H54 (cell line): ENCODE measurements at regions not wholly inside any gene's neighbourhood (a gene's known extent, or its start where the extent isn't known, plus 50 kb on each side); places are given as distances from the start of the nearest gene placed in this dataset.

Experiments used
- DNase-seq: peaks from one replicate; pipeline ENCODE4 v3.0.0; 2011; ENCODE audit warnings: low spot score, mixed read lengths; ENCODE audit not compliant: insufficient read length
- FAIRE-seq: peaks from 3 replicates; lab custom pipeline; 2011; peaks lifted over from hg19 to GRCh38; lab: Jason Lieb, UNC
- POLR2A ChIP-seq: IDR thresholded peaks from 2 replicates; pipeline ENCODE4 v1.6.1; 2011; ENCODE audit warnings: low read depth, mild to moderate bottlenecking, low read length

GRCh38 chr20:50368813-50369224 lies 141.4 kb upstream of the PTPN1 start:
- no peak for TF ChIP-seq POLR2A
- no peak for DNase-seq
- no peak for FAIRE-seq

GRCh38 chr20:50369225-50370035 lies 140.8 kb upstream of the PTPN1 start:
- FAIRE-seq, result no peak
- TF ChIP-seq POLR2A, result no peak
- DNase-seq, result no peak

GRCh38 chr20:50370036-50370566 lies 140.1 kb upstream of the PTPN1 start:
- FAIRE-seq, result no peak

GRCh38 chr20:50371878-50372769 lies 138.1 kb upstream of the PTPN1 start:
- DNase-seq (no peak), FAIRE-seq (no peak)
- no peak for TF ChIP-seq POLR2A

More at GRCh38 chr20:50370036-50370566, 140.1 kb upstream of the PTPN1 start:
- no peak for TF ChIP-seq POLR2A
- DNase-seq, result no peak

GRCh38 chr20:50372770-50373088 lies 137.5 kb upstream of the PTPN1 start:
- TF ChIP-seq POLR2A, result no peak
- DNase-seq (peak; percentile 42), FAIRE-seq (no peak)

- DNase-seq, result peak; percentile 55
- no peak for FAIRE-seq
- no peak for TF ChIP-seq POLR2A
Observed at GRCh38 chr20:50373674-50374286, 136.4 kb upstream of the PTPN1 start.

- FAIRE-seq, result no peak
- no peak for DNase-seq
- no peak for TF ChIP-seq POLR2A
Observed at GRCh38 chr20:50374541-50375078, 135.6 kb upstream of the PTPN1 start.

- FAIRE-seq, result no peak
- no peak for TF ChIP-seq POLR2A
- peak; percentile 47 for DNase-seq
Observed at GRCh38 chr20:50376179-50376887, 133.8 kb upstream of the PTPN1 start.

- FAIRE-seq, result no peak
- DNase-seq, result peak; percentile 64
- TF ChIP-seq POLR2A, result no peak
Observed at GRCh38 chr20:50376888-50377459, 133.2 kb upstream of the PTPN1 start.

GRCh38 chr20:50378170-50379000 lies 131.8 kb upstream of the PTPN1 start:
- FAIRE-seq (no peak), DNase-seq (no peak)
- TF ChIP-seq POLR2A, result no peak

- no peak for FAIRE-seq
- TF ChIP-seq POLR2A, result no peak
- no peak for DNase-seq
Observed at GRCh38 chr20:50379049-50379990, 130.9 kb upstream of the PTPN1 start.
